K562 (cell line): ENCODE measurements at regions not wholly inside any gene's neighbourhood (a gene's known extent, or its start where the extent isn't known, plus 50 kb on each side); places are given as distances from the start of the nearest gene placed in this dataset.

Source experiments
- CBX8 ChIP-seq: fragments of 200-600 bp; sonication (generic); IDR thresholded peaks from 2 replicates; pipeline ENCODE4 v1.6.1; 2012; ENCODE audit warnings: borderline replicate concordance, mixed run types, low read depth, mild to moderate bottlenecking, moderate library complexity, mixed read lengths, low read length, control low read depth, inconsistent platforms; ENCODE audit not compliant: poor library complexity, severe bottlenecking; ENCODE audit errors: extremely low read depth
- KLF1 ChIP-seq: fragments of 450-650 bp; IDR thresholded peaks from 2 replicates; pipeline ENCODE4 v1.6.1; 2016; ENCODE audit warnings: missing genetic modification characterization, missing compliant biosample characterization
- LEF1 ChIP-seq: fragments of 450-650 bp; IDR thresholded peaks from 2 replicates; pipeline ENCODE4 v1.6.1; 2016; ENCODE audit warnings: mild to moderate bottlenecking
- MYC ChIP-seq, 2 experiments: fragments of 250-450 bp in 1 of 2; sonication (Bioruptor Pico) in 1 of 2; IDR thresholded peaks; 2 replicates each; pipeline versions ENCODE4 v1.5.1 to v1.6.1; 2012 to 2021; ENCODE audit warnings: low read depth in 2 of 2, borderline replicate concordance in 1 of 2, improper control_type of control experiment in 1 of 2, low read length in 1 of 2, mild to moderate bottlenecking in 1 of 2, moderate library complexity in 1 of 2
- ZBTB7A ChIP-seq: IDR thresholded peaks from 2 replicates; pipeline ENCODE4 v1.6.1; 2011; ENCODE audit warnings: low read depth, mild to moderate bottlenecking, low read length, moderate library complexity, borderline replicate concordance; ENCODE audit not compliant: control insufficient read depth
- ZFX ChIP-seq: sonication (generic); formaldehyde crosslinking; IDR thresholded peaks from 2 replicates; pipeline ENCODE4 v1.8.0; 2022; ENCODE audit warnings: mild to moderate bottlenecking, missing genetic modification reagents, moderate library complexity
- ZNF143 ChIP-seq: sonication (generic); formaldehyde crosslinking; IDR thresholded peaks from 2 replicates; pipeline ENCODE4 v1.9.0; 2022; ENCODE audit warnings: mild to moderate bottlenecking, missing genetic modification reagents
- ZNF436 ChIP-seq: fragments of 250-450, 450-650 bp; sonication (Bioruptor Pico); formaldehyde crosslinking; IDR thresholded peaks from 2 replicates; pipeline ENCODE4 v1.7.0; 2020; ENCODE audit warnings: mild to moderate bottlenecking
- TF ChIP-seq, protein P1 (sequence below): IDR thresholded peaks from 2 replicates; pipeline ENCODE4 v1.6.1; 2011; ENCODE audit warnings: borderline replicate concordance, low read depth, mild to moderate bottlenecking, moderate library complexity, low read length; ENCODE audit not compliant: insufficient read depth, poor library complexity, severe bottlenecking
- TF ChIP-seq, protein P2 (sequence below): sonication (generic); formaldehyde crosslinking; IDR thresholded peaks from 2 replicates; pipeline ENCODE4 v1.9.0; 2022; ENCODE audit warnings: mild to moderate bottlenecking, missing genetic modification reagents
- TF ChIP-seq, protein P3 (sequence below): fragments of 250-450 bp; sonication (Bioruptor Pico); IDR thresholded peaks from 2 replicates; pipeline ENCODE4 v1.8.0; 2022; ENCODE audit warnings: inconsistent platforms
- TF ChIP-seq, protein P4 (sequence below): sonication (generic); formaldehyde crosslinking; IDR thresholded peaks from 2 replicates; pipeline ENCODE4 v1.8.0; 2022; ENCODE audit warnings: missing genetic modification reagents, mild to moderate bottlenecking, moderate library complexity, borderline replicate concordance
- TF ChIP-seq, protein P5 (sequence below): sonication (generic); formaldehyde crosslinking; IDR thresholded peaks from 2 replicates; pipeline ENCODE4 v1.8.1; 2023; ENCODE audit warnings: missing genetic modification reagents, mild to moderate bottlenecking, borderline replicate concordance

DNA sequence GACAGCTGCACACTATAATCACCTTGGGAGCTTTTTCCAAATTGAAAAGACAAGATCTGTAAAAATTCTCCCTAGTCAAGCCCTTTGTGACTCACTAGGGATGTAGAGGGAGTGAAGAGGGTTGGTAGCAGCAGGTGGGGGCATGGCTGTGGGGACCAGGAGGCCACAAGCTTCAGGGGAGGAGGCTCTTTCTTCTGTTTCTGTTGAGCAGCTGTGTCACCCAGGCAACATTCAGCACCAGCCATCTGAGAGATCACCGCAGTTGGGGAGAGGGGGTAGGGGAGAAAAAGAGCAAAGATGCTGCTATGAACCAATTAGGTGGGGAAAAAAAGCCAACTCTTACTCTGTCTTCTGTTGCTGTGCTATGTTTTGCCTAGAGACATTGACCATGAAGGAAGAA lies 352.3 kb upstream of the MEIS1 start (continued):
- TF ChIP-seq, protein P1, sequence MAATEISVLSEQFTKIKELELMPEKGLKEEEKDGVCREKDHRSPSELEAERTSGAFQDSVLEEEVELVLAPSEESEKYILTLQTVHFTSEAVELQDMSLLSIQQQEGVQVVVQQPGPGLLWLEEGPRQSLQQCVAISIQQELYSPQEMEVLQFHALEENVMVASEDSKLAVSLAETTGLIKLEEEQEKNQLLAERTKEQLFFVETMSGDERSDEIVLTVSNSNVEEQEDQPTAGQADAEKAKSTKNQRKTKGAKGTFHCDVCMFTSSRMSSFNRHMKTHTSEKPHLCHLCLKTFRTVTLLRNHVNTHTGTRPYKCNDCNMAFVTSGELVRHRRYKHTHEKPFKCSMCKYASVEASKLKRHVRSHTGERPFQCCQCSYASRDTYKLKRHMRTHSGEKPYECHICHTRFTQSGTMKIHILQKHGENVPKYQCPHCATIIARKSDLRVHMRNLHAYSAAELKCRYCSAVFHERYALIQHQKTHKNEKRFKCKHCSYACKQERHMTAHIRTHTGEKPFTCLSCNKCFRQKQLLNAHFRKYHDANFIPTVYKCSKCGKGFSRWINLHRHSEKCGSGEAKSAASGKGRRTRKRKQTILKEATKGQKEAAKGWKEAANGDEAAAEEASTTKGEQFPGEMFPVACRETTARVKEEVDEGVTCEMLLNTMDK: no peak
- TF ChIP-seq, protein P2, sequence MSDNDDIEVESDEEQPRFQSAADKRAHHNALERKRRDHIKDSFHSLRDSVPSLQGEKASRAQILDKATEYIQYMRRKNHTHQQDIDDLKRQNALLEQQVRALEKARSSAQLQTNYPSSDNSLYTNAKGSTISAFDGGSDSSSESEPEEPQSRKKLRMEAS (CRISPR knock-in tag): no peak
- TF ChIP-seq ZFX (no peak), KLF1 (tag) (no peak), MYC (IDR thresholded peaks at IDR 0.05; ENCODE audit: low read depth, low read length) (no peak), MYC (CRISPR knock-in tag; IDR thresholded peaks at IDR 0.05; ENCODE audit: borderline replicate concordance, low read depth) (no peak), CBX8 (no peak), ZNF143 (no peak), ZNF436 (no peak), ZBTB7A (no peak), LEF1 (no peak)
- TF ChIP-seq, protein P3, sequence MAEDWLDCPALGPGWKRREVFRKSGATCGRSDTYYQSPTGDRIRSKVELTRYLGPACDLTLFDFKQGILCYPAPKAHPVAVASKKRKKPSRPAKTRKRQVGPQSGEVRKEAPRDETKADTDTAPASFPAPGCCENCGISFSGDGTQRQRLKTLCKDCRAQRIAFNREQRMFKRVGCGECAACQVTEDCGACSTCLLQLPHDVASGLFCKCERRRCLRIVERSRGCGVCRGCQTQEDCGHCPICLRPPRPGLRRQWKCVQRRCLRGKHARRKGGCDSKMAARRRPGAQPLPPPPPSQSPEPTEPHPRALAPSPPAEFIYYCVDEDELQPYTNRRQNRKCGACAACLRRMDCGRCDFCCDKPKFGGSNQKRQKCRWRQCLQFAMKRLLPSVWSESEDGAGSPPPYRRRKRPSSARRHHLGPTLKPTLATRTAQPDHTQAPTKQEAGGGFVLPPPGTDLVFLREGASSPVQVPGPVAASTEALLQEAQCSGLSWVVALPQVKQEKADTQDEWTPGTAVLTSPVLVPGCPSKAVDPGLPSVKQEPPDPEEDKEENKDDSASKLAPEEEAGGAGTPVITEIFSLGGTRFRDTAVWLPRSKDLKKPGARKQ (CRISPR knock-in tag): no peak
- TF ChIP-seq, protein P4, sequence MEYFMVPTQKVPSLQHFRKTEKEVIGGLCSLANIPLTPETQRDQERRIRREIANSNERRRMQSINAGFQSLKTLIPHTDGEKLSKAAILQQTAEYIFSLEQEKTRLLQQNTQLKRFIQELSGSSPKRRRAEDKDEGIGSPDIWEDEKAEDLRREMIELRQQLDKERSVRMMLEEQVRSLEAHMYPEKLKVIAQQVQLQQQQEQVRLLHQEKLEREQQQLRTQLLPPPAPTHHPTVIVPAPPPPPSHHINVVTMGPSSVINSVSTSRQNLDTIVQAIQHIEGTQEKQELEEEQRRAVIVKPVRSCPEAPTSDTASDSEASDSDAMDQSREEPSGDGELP: no peak
- TF ChIP-seq, protein P5, sequence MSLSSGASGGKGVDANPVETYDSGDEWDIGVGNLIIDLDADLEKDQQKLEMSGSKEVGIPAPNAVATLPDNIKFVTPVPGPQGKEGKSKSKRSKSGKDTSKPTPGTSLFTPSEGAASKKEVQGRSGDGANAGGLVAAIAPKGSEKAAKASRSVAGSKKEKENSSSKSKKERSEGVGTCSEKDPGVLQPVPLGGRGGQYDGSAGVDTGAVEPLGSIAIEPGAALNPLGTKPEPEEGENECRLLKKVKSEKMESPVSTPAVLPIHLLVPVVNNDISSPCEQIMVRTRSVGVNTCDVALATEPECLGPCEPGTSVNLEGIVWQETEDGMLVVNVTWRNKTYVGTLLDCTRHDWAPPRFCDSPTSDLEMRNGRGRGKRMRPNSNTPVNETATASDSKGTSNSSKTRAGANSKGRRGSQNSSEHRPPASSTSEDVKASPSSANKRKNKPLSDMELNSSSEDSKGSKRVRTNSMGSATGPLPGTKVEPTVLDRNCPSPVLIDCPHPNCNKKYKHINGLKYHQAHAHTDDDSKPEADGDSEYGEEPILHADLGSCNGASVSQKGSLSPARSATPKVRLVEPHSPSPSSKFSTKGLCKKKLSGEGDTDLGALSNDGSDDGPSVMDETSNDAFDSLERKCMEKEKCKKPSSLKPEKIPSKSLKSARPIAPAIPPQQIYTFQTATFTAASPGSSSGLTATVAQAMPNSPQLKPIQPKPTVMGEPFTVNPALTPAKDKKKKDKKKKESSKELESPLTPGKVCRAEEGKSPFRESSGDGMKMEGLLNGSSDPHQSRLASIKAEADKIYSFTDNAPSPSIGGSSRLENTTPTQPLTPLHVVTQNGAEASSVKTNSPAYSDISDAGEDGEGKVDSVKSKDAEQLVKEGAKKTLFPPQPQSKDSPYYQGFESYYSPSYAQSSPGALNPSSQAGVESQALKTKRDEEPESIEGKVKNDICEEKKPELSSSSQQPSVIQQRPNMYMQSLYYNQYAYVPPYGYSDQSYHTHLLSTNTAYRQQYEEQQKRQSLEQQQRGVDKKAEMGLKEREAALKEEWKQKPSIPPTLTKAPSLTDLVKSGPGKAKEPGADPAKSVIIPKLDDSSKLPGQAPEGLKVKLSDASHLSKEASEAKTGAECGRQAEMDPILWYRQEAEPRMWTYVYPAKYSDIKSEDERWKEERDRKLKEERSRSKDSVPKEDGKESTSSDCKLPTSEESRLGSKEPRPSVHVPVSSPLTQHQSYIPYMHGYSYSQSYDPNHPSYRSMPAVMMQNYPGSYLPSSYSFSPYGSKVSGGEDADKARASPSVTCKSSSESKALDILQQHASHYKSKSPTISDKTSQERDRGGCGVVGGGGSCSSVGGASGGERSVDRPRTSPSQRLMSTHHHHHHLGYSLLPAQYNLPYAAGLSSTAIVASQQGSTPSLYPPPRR (CRISPR knock-in tag): no peak
